HCT116 (cell line): ENCODE measurements at regions not wholly inside any gene's neighbourhood (a gene's known extent, or its start where the extent isn't known, plus 50 kb on each side); places are given as distances from the start of the nearest gene placed in this dataset.

ENCODE experiments used
- ATAC-seq: fragments of 200-7000 bp; cut with Tn5 transposase; 2 replicates; pipeline ENCODE4 v1.9.1; 2020; ENCODE audit warnings: mild to moderate bottlenecking, moderate library complexity
- BruUV-seq: library from RNA; stranded (reverse); fragments of 400-500 nt; replicated peaks from 2 replicates; lab custom pipeline; 2021; lab: Mats Ljungman, UMichigan
- CTCF ChIA-PET: fragments of 300-600 bp; sonication (Branson Sonifier 250); formaldehyde crosslinking; loops from one replicate; lab custom pipeline; 2021; ENCODE audit warnings: antibody characterized with exemption; lab: Charles Lee
- POLR2A ChIA-PET: fragments of 300-600, 350-600 bp; sonication (Branson Sonifier 250); formaldehyde crosslinking; loops from one replicate; lab custom pipeline; 2021; ENCODE audit warnings: antibody characterized with exemption; lab: Charles Lee
- RAD21 ChIA-PET, 2 experiments: fragments of 300-600 bp; sonication (Branson Sonifier 250); formaldehyde crosslinking; loops; one replicate each; lab custom pipeline; 2023; ENCODE audit warnings: low total read pairs in 2 of 2; ENCODE audit not compliant: uncharacterized antibody in 2 of 2, unreplicated experiment in 2 of 2, low non-redundant PET in 1 of 2; lab: Charles Lee
- DNase-seq: peaks from one replicate; pipeline ENCODE4 v3.0.0-alpha.2; 2010; ENCODE audit warnings: low read depth, low spot score
- H2AFZ ChIP-seq: fragments of 200-600 bp; shearing (Covaris generic), sonication (generic); 2 replicates; pipeline ENCODE4 v1.6.1; 2017; ENCODE audit warnings: low read depth, mixed run types, mixed read lengths, antibody characterized with exemption, low read length; ENCODE audit not compliant: poor library complexity, severe bottlenecking
- H3K27ac ChIP-seq: 2 replicates; pipeline ENCODE4 v1.5.1; 2012; ENCODE audit warnings: low read depth, low read length
- H3K27me3 ChIP-seq: fragments of 200-600 bp; sonication (generic); 2 replicates; pipeline ENCODE4 v1.6.1; 2016; ENCODE audit warnings: mixed run types, low read length, mixed read lengths; ENCODE audit not compliant: insufficient read depth
- H3K36me3 ChIP-seq, 2 experiments: fragments of 200-500 bp in 1 of 2; fragments of 200-600 bp in 1 of 2; sonication (Bioruptor generic) in 1 of 2; sonication (generic) in 1 of 2; 2 replicates each; pipeline versions ENCODE4 v1.5.1 to v1.6.1; 2014 to 2016; ENCODE audit warnings: low read length in 2 of 2, inconsistent platforms in 1 of 2, mixed read lengths in 1 of 2, mixed run types in 1 of 2; ENCODE audit not compliant: insufficient read depth in 2 of 2, control insufficient read depth in 1 of 2
- H3K4me1 ChIP-seq, 2 experiments: fragments of 200-600 bp in 1 of 2; sonication (generic) in 1 of 2; 2 replicates each; pipeline versions ENCODE4 v1.5.1 to v1.6.1; 2012 to 2017; ENCODE audit warnings: low read length in 2 of 2, inconsistent platforms in 1 of 2, mild to moderate bottlenecking in 1 of 2, mixed read lengths in 1 of 2, mixed run types in 1 of 2, moderate library complexity in 1 of 2; ENCODE audit not compliant: insufficient read depth in 2 of 2, control insufficient read depth in 1 of 2
- H3K4me2 ChIP-seq: fragments of 200-600 bp; sonication (generic); 2 replicates; pipeline ENCODE4 v1.6.1; 2017; ENCODE audit warnings: mixed run types, low read length, mixed read lengths
- H3K4me3 ChIP-seq, 2 experiments: fragments of 200-600 bp in 1 of 2; sonication (generic) in 1 of 2; replicated peaks in 1 of 2; 2 replicates each; pipeline ENCODE4 v1.5.1; 2011 to 2016; ENCODE audit warnings: low read length in 2 of 2, control low read depth in 1 of 2, low read depth in 1 of 2, mild to moderate bottlenecking in 1 of 2, mixed read lengths in 1 of 2, mixed run types in 1 of 2
- H3K79me2 ChIP-seq: fragments of 200-600 bp; sonication (generic); 2 replicates; pipeline ENCODE4 v1.6.1; 2017; ENCODE audit warnings: mild to moderate bottlenecking, mixed run types, low read length, moderate library complexity, mixed read lengths; ENCODE audit not compliant: insufficient read depth
- H3K9ac ChIP-seq: fragments of 200-600 bp; sonication (generic); 2 replicates; pipeline ENCODE4 v1.6.1; 2016; ENCODE audit warnings: low read length, mixed read lengths
- H3K9me2 ChIP-seq: fragments of 200-600 bp; sonication (generic), shearing (Covaris generic); 2 replicates; pipeline ENCODE4 v1.6.1; 2017; ENCODE audit warnings: mixed run types, mild to moderate bottlenecking, moderate library complexity; ENCODE audit not compliant: insufficient read depth
- H3K9me3 ChIP-seq, 2 experiments: fragments of 200-500 bp in 1 of 2; fragments of 200-600 bp in 1 of 2; sonication (Bioruptor generic) in 1 of 2; sonication (generic) in 1 of 2; 2 replicates each; pipeline ENCODE4 v1.6.1; 2014 to 2017; ENCODE audit warnings: low read length in 2 of 2, mixed read lengths in 2 of 2, inconsistent platforms in 1 of 2, low read depth in 1 of 2, mild to moderate bottlenecking in 1 of 2, mixed run types in 1 of 2, moderate library complexity in 1 of 2; ENCODE audit not compliant: control insufficient read depth in 1 of 2, insufficient read depth in 1 of 2
- H4K20me1 ChIP-seq: fragments of 200-600 bp; sonication (generic), shearing (Covaris generic); 2 replicates; pipeline ENCODE4 v1.6.1; 2017; ENCODE audit warnings: mixed run types, mild to moderate bottlenecking, moderate library complexity; ENCODE audit not compliant: insufficient read depth
- ATF3 ChIP-seq: IDR thresholded peaks from 2 replicates; pipeline ENCODE4 v1.6.1; 2012
- CEBPB ChIP-seq: IDR thresholded peaks from 2 replicates; pipeline ENCODE4 v1.6.1; 2012; ENCODE audit warnings: low read depth
- CTCF ChIP-seq, 3 experiments: fragments of 200-600 bp in 1 of 3; sonication (generic) in 1 of 3; IDR thresholded peaks in 2 of 3; conservative IDR thresholded peaks in 1 of 3; 2 replicates each; pipeline ENCODE4 v1.5.1; 2012 to 2017; ENCODE audit warnings: low read depth in 2 of 3, low read length in 2 of 3, antibody characterized with exemption in 1 of 3, borderline replicate concordance in 1 of 3, control low read depth in 1 of 3, mild to moderate bottlenecking in 1 of 3, mixed read lengths in 1 of 3, mixed run types in 1 of 3, moderate library complexity in 1 of 3; ENCODE audit not compliant: insufficient read depth in 1 of 3
- EGR1 ChIP-seq: IDR thresholded peaks from 2 replicates; pipeline ENCODE4 v1.6.1; 2012; ENCODE audit warnings: low read depth
- EZH2 ChIP-seq: fragments of 200-600 bp; sonication (generic); IDR thresholded peaks from 2 replicates; pipeline ENCODE4 v1.6.1; 2017; ENCODE audit warnings: antibody characterized with exemption, mixed run types
- EZH2phosphoT487 ChIP-seq: fragments of 200-600 bp; IDR thresholded peaks from 2 replicates; pipeline ENCODE4 v1.6.1; 2018; ENCODE audit warnings: antibody characterized with exemption, borderline replicate concordance
- FOSL1 ChIP-seq: IDR thresholded peaks from 2 replicates; pipeline ENCODE4 v1.6.1; 2012; ENCODE audit warnings: low read depth
- MAX ChIP-seq: IDR thresholded peaks from 2 replicates; pipeline ENCODE4 v1.6.1; 2012
- POLR2A ChIP-seq: IDR thresholded peaks from 2 replicates; pipeline ENCODE4 v1.7.0; 2011; ENCODE audit warnings: borderline replicate concordance; ENCODE audit not compliant: insufficient read depth, insufficient read length; ENCODE audit errors: extremely low read depth
- POLR2AphosphoS5 ChIP-seq: IDR thresholded peaks from 2 replicates; pipeline ENCODE4 v1.6.1; 2011; ENCODE audit warnings: mild to moderate bottlenecking, low read depth, low read length, moderate library complexity
- RAD21 ChIP-seq: IDR thresholded peaks from 2 replicates; pipeline ENCODE4 v1.6.1; 2012; ENCODE audit warnings: low read depth, mild to moderate bottlenecking
- SIN3A ChIP-seq: IDR thresholded peaks from 2 replicates; pipeline ENCODE4 v1.6.1; 2012; ENCODE audit warnings: low read depth
- SP1 ChIP-seq: IDR thresholded peaks from 2 replicates; pipeline ENCODE4 v1.6.1; 2012; ENCODE audit warnings: low read depth
- SRF ChIP-seq: IDR thresholded peaks from 2 replicates; pipeline ENCODE4 v1.6.1; 2012; ENCODE audit warnings: low read depth
- TCF7L2 ChIP-seq: IDR thresholded peaks from 2 replicates; pipeline ENCODE4 v1.7.0; 2011; ENCODE audit warnings: borderline replicate concordance, inconsistent platforms; ENCODE audit not compliant: insufficient read depth, insufficient read length; ENCODE audit errors: extremely low read depth
- YY1 ChIP-seq: IDR thresholded peaks from 2 replicates; pipeline ENCODE4 v1.6.1; 2011; ENCODE audit warnings: low read length, low read depth, moderate library complexity, mild to moderate bottlenecking; ENCODE audit not compliant: insufficient replicate concordance; ENCODE audit errors: extremely low read depth
- ZFX ChIP-seq: fragments of 450-650 bp; IDR thresholded peaks from 2 replicates; pipeline ENCODE4 v1.6.1; 2017
- ZNF274 ChIP-seq: fragments of 200-500 bp; sonication (Bioruptor generic); IDR thresholded peaks from 2 replicates; pipeline ENCODE4 v1.6.1; 2014; ENCODE audit warnings: mild to moderate bottlenecking, low read depth, low read length, inconsistent platforms
- intact Hi-C: fragments of 100-400 bp; cut with micrococcal nuclease; formaldehyde crosslinking; loops from 2 replicates; pipeline ENCODE4 v1.10.0; 2022

- H3K9ac ChIP-seq: no peak overlapping the region
- no peak overlapping the region for H3K4me2 ChIP-seq
- H3K27ac ChIP-seq: no peak overlapping the region
- no TSS peak for BruUV-seq
- peaks cover 27 to 30% of the 10 kb centered on the region in 2 experiments; a peak in 3 of 4 replicates for H3K9me3 ChIP-seq
- H3K4me3 ChIP-seq: no peak overlapping the region
- no peaks in the 10 kb centered on the region for H3K36me3 ChIP-seq
- H3K27me3 ChIP-seq: no peaks in the 10 kb centered on the region
- H3K4me1 ChIP-seq: no peaks in the 10 kb centered on the region
- RAD21 ChIA-PET: no interaction called here
- no peaks in the 10 kb centered on the region for H3K79me2 ChIP-seq
- POLR2A ChIA-PET: no interaction called here
- intact Hi-C loops: no loop called here
- no peaks in the 10 kb centered on the region for H3K9me2 ChIP-seq
- no peak overlapping the region for H2AFZ ChIP-seq
- ATAC-seq: no peak
- DNase-seq: no peak
- H4K20me1 ChIP-seq: no peaks in the 10 kb centered on the region
- CTCF ChIA-PET: no interaction called here
- TF ChIP-seq SP1 (no peak), CTCF (IDR thresholded peaks at IDR 0.05 in 2 of 3, conservative IDR thresholded peaks at IDR 0.05 in 1 of 3; ENCODE audit: borderline replicate concordance in 1 of 3, insufficient read depth in 1 of 3, low read depth in 2 of 3, low read length in 2 of 3) (no peak), SIN3A (no peak), ZFX (no peak), YY1 (no peak), CEBPB (no peak), ATF3 (no peak), EZH2phosphoT487 (no peak), SRF (no peak), POLR2A (no peak), EZH2 (no peak), ZNF274 (no peak), POLR2AphosphoS5 (no peak), RAD21 (no peak), FOSL1 (no peak), EGR1 (no peak), TCF7L2 (no peak), MAX (no peak)
Observed at GRCh38 chr21:24308183-24308582, 1299.1 kb downstream of the MRPL39 start.
